ENCODE measurements at regions not wholly inside any gene's neighbourhood (a gene's known extent, or its start where the extent isn't known, plus 50 kb on each side); places are given as distances from the start of the nearest gene placed in this dataset.
"Not testable (repeated sequence)": the region's sequence is repeated elsewhere in the genome, so short reads cannot be mapped to it uniquely, and the experiment has no call there.

- DNase-seq: no peak
Measured at GRCh38 chr12:42905419-42905705, 315.8 kb upstream of the PRICKLE1 start.

GRCh38 chr12:42904683-42905418 is 315.3 kb upstream of the PRICKLE1 start:
- DNase-seq: no peak

DNA sequence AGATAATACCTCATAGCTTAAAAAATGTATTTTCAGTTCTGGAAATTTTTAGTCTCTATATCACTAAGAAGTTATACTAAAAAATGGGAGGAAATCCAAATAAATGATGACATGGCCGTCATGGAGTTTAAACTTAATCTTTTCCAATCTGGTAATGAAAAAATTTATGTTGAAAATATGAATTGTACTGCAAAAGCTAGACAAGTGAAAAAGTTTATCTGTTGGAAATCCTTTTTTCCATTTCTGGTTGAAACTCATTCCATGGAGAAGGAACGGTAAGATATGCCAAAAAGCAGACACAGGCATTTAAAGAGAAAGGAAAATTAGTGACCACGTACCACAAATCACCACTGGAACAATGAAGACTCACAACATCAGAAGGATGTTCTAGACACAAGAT is 314.2 kb upstream of the PRICKLE1 start:
- DNase-seq: no peak

- no peak for DNase-seq
Measured at GRCh38 chr12:42902001-42902400, 312.5 kb upstream of the PRICKLE1 start.

DNA sequence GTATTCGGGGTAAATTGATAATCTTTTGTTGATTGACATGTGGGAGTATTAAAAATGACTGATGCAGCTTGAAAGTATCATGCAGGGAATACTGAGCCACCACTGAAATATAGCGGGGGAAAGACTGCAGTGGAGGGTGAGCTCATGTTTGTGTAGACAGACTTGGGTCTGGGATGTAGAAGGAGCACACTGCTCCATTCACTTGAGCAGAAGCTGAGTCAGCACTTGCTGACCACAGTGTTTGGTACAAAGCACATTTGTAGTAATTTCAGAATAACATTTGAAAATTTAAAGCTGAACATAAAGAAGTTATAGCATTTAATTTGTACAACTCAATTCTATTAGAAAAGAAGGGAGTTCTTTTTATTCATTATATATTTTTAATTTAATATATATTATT is 304.3 kb upstream of the PRICKLE1 start:
- DNase-seq: no peak

- no peak for DNase-seq
Measured at GRCh38 chr12:42892702-42893551, 303.4 kb upstream of the PRICKLE1 start.

- no peak for DNase-seq
Measured at GRCh38 chr12:42887657-42888056, 298.1 kb upstream of the PRICKLE1 start.

- DNase-seq: no peak
Measured at GRCh38 chr12:42886160-42886559, 296.6 kb upstream of the PRICKLE1 start.

GRCh38 chr12:42885677-42886076 is 296.1 kb upstream of the PRICKLE1 start:
- no peak for DNase-seq

GRCh38 chr12:42884116-42884515 is 294.6 kb upstream of the PRICKLE1 start:
- no peak for DNase-seq

DNA sequence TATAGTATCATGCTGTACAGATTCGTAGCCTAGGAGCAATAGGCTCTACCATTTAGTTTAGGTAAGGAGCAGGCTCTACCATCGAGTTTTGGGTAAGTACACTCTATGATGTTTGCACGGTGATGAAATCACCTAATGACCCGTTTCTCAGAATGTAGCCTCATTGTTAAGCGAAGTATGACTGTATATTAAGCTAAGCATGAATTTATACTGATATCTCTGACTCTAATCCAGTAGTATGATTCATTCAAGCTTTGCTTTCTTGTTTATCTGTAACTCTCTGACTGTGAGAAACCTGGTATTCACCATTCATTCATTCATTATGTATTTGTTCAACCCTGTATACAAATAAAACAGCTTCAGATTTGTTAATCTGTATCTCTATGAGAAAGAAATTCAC is 283.9 kb upstream of the PRICKLE1 start:
- no peak for DNase-seq

- DNase-seq: no peak
Measured at GRCh38 chr12:42871816-42872215, 282.3 kb upstream of the PRICKLE1 start.

- no peak for DNase-seq
Measured at GRCh38 chr12:42868291-42868690, 278.7 kb upstream of the PRICKLE1 start.

DNA sequence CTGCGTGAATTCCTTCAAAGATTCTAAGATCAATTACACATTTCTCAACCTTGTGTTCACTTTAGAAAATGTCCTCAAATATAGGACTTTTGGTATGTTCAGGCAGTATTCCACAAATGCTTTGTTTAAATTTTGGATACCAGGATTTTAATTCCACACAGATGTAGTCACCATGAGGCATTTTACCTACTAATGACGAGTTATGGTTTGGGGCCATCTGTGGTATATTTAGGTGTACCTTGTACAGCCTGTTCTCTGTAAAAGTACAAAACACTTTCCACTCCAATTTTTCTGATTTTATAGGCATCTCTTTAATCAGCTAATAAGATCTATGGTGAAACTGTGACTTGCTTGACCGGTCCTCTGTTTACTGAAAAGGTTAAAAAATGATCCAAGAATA is 275.7 kb upstream of the PRICKLE1 start:
- no peak for DNase-seq

DNA sequence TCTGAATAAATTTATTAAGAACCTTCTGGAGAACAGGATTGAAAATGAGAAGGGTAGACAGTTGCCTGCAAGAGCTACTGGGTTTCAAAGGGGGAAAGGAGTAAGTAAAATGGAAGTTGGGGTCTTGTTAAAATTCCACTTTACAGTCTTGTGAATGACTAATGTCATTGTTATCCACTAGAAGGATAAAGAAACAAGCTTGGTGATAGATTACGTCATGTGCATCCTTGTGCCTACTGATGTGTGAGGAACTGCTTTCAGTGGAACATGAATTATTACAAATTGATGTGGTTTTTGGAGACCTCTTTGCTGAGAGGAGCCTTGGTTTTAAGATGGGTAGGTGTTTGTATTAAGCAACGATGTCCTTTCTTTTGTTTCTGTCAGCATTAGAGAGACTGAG is 272.5 kb upstream of the PRICKLE1 start:
- DNase-seq: no peak

DNA sequence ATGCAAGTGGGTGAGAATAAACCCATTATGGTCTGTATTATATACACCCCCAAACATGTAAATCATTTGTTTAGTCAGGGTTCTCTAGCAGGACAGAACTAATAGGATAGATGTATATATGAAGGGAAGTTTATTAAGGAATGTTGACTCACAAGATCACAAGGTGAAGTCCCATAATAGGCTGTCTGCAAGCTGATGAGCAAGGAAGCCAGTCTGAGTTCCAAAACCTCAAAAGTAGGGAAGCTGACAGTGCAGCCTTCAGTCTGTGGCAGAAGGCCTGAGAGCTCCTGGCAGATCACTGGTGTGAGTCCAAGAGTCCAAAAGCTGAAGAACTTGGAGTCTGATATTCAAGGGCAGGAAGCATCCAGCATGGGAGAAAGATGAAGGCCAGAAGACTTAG is 270.8 kb upstream of the PRICKLE1 start:
- not testable (repeated sequence) for DNase-seq

DNA sequence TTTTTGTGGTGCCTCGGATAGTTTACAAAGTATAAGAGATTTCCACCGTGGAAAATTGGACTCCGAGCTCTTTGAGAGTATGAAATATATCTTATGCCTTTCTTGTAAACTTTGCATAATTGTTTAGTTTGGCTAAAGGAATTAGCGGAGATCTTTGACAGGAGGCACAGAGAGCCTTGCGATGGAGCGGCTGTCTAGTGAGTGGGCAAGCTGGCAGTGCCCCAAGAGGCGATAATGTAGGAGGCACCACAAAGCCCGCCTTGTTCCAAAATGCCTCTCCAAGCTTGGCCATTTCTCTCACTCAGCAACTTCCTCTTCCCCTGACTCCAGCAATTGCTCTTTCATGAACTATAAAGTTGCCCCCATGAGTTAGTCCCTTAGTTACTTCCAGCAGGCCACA is 270.1 kb upstream of the PRICKLE1 start:
- DNase-seq: no peak

DNA sequence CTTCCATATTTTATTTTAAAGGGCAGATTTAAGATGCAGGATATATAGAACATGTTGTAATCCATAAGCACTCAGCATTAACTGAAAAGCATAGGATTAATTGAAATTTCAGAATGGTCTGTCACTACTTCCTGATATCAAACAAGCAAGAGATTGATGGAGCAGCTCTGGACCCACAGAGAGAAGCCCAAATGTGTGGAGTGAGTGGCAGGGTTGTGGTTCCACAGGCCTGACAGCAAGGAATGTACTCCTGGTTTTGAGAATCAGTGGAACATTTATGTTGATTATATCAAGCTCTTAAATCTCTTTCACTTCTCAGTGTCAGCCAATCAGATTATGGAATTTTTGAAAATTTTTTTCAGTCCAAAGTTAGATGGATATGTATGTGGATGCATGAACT is 267.6 kb upstream of the PRICKLE1 start:
- no peak for DNase-seq

- no peak for DNase-seq
Measured at GRCh38 chr12:42855362-42855950, 265.9 kb upstream of the PRICKLE1 start.

DNA sequence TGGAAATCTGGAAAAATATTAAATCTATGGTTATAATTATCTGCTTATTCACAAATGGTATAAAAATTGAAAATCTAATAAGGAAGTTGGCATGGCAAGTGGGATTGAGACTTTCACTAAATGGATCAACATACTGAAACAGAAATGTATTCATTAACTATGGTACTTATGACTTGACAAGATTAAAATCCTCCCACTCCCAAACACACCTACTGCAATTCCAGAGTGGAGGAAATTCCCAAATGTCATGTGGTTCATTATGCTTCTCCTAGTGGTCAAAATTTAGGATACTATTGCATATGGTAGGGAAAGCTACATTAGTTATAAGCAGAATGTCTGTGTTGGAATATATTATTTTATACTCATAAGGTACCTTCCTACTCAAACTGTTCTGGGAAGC is 265.3 kb upstream of the PRICKLE1 start:
- no peak for DNase-seq

DNA sequence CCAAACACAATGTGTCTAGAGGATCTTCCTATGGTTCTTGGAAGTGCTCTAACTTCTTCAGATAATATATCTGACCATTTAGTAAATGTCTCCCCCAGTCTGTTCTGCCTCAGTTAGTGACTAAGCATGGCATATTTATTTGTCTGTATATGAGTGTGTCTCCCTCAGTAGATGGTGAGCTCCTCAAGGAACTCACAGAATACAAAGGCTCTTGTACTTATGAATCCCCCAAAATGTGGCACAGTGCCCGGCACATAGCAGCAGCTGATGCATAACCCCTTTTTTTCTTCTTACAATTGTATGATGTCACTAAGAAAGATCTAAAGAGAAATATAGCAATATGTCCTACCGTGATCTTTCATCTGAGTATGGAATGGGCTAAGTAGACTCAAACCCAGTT is 264.7 kb upstream of the PRICKLE1 start:
- DNase-seq: no peak

- DNase-seq: no peak
Measured at GRCh38 chr12:42853370-42854140, 264.0 kb upstream of the PRICKLE1 start.

DNA sequence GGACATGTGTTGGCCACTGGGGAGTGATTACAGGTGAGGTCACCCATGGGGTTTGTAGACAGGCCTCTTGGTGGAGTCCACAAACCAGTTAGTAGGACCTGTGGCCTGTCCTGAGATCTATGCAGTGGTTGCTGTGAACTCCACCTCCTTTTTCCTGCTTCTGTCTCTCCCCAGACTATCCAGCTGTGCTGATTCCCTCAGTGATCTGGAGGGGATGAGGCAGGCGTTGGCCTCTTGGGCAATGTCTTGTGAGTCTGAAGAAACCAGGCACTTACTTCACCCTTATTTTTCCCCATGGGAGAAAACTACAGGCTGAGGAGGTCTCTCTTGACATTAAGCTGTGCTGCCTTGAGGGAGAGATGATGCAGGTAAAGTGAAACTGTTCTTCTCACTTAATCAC is 257.2 kb upstream of the PRICKLE1 start:
- no peak for DNase-seq

- no peak for DNase-seq
Measured at GRCh38 chr12:42834062-42834461, 244.5 kb upstream of the PRICKLE1 start.

Data from hematopoietic multipotent progenitor cell treated with erythropoietin and hydrocortisone succinate and interleukin-3 and kit ligand, for 8 days (in vitro differentiated cells).